Naive thymus-derived CD4-positive, alpha-beta T cell (primary cell): ENCODE measurements at regions not wholly inside any gene's neighbourhood (a gene's known extent, or its start where the extent isn't known, plus 50 kb on each side); places are given as distances from the start of the nearest gene placed in this dataset.

Experiments
- ATAC-seq: fragments of 150-1000 bp; cut with Tn5 transposase; 2 replicates; pipeline ENCODE4 v1.10.0; 2021; ENCODE audit warnings: mild to moderate bottlenecking, moderate library complexity
- CTCF ChIA-PET: fragments of 350-600 bp; sonication (Branson Sonifier 250); formaldehyde crosslinking; loops from one replicate; lab custom pipeline; 2021; ENCODE audit warnings: antibody characterized with exemption; lab: Charles Lee
- POLR2A ChIA-PET: fragments of 350-600 bp; sonication (Branson Sonifier 250); formaldehyde crosslinking; loops from one replicate; lab custom pipeline; 2021; ENCODE audit warnings: antibody characterized with exemption, inconsistent platforms; lab: Charles Lee
- DNase-seq, 9 donors: peaks; one replicate each; pipeline versions ENCODE4 v3.0.0 to v3.0.0-alpha.2; 2020 to 2022; ENCODE audit warnings: mixed read lengths in 1 of 9
- H3K27ac ChIP-seq: one replicate; pipeline ENCODE4 v1.7.0; 2013; ENCODE audit warnings: mild to moderate bottlenecking, low read depth, low read length, moderate library complexity
- H3K27me3 ChIP-seq, 2 donors: one replicate each; pipeline ENCODE4 v1.7.0; 2013; ENCODE audit warnings: low read length in 2 of 2, mild to moderate bottlenecking in 2 of 2, moderate library complexity in 2 of 2; ENCODE audit not compliant: control insufficient read depth in 2 of 2, insufficient read depth in 2 of 2
- H3K36me3 ChIP-seq, 3 experiments: 1 replicate in 2 of 3; 2 replicates in 1 of 3; pipeline ENCODE4 v1.7.0; 2013; ENCODE audit warnings: low read length in 3 of 3, mild to moderate bottlenecking in 3 of 3, moderate library complexity in 1 of 3; ENCODE audit not compliant: insufficient read depth in 3 of 3, control insufficient read depth in 2 of 3
- H3K4me1 ChIP-seq, 2 donors: one replicate each; pipeline ENCODE4 v1.7.0; 2013; ENCODE audit warnings: low read length in 2 of 2, mild to moderate bottlenecking in 2 of 2, moderate library complexity in 1 of 2; ENCODE audit not compliant: control insufficient read depth in 2 of 2, insufficient read depth in 2 of 2
- H3K4me3 ChIP-seq: 2 replicates; pipeline ENCODE4 v1.7.0; 2013; ENCODE audit warnings: mild to moderate bottlenecking, low read length
- H3K9me3 ChIP-seq, 3 experiments: 1 replicate in 2 of 3; 2 replicates in 1 of 3; pipeline ENCODE4 v1.7.0; 2013; ENCODE audit warnings: low read length in 3 of 3; ENCODE audit not compliant: control insufficient read depth in 2 of 3
- H3K27ac Mint-ChIP-seq, 9 donors: one replicate each; pipeline ENCODE4 v1.8.0; 2020 to 2022; ENCODE audit warnings: mixed read lengths in 9 of 9, mild to moderate bottlenecking in 8 of 9, moderate library complexity in 5 of 9, inconsistent platforms in 2 of 9
- H3K27me3 Mint-ChIP-seq, 5 donors: one replicate each; pipeline ENCODE4 v1.8.0; 2021 to 2022; ENCODE audit warnings: mixed read lengths in 5 of 5, mild to moderate bottlenecking in 1 of 5
- H3K36me3 Mint-ChIP-seq, 5 donors: one replicate each; pipeline ENCODE4 v1.8.0; 2020 to 2022; ENCODE audit warnings: mixed read lengths in 5 of 5, mild to moderate bottlenecking in 3 of 5, inconsistent platforms in 1 of 5
- H3K4me1 Mint-ChIP-seq, 7 donors: one replicate each; pipeline ENCODE4 v1.8.0; 2020 to 2022; ENCODE audit warnings: mixed read lengths in 7 of 7, mild to moderate bottlenecking in 3 of 7, inconsistent platforms in 1 of 7
- H3K4me3 Mint-ChIP-seq, 10 donors: one replicate each; pipeline ENCODE4 v1.8.0; 2020 to 2022; ENCODE audit warnings: mild to moderate bottlenecking in 10 of 10, mixed read lengths in 10 of 10, moderate library complexity in 6 of 10, inconsistent platforms in 2 of 10
- H3K9me3 Mint-ChIP-seq, 11 donors: one replicate each; pipeline ENCODE4 v1.8.0; 2020 to 2022; ENCODE audit warnings: mixed read lengths in 11 of 11, mild to moderate bottlenecking in 4 of 11, inconsistent platforms in 1 of 11, moderate library complexity in 1 of 11
- intact Hi-C, 2 donors: fragments of 100-400 bp; cut with micrococcal nuclease; formaldehyde crosslinking; loops; one replicate each; pipeline ENCODE4 v1.15.1; 2023

- no peak overlapping the region for H3K4me3 Mint-ChIP-seq
- no peaks in the 10 kb centered on the region for H3K4me1 Mint-ChIP-seq
- DNase-seq (no peak), ATAC-seq (no peak)
- peaks cover 0 to 5% (median 0%) of the 10 kb centered on the region in 5 donors for H3K27me3 Mint-ChIP-seq
- intact Hi-C loops = no loop called here
- no peak overlapping the region for H3K4me3 ChIP-seq
- H3K27me3 ChIP-seq = no peaks in the 10 kb centered on the region
- peaks cover 2 to 40% (median 8%) of the 10 kb centered on the region in 11 donors for H3K9me3 Mint-ChIP-seq
- no peaks in the 10 kb centered on the region for H3K36me3 ChIP-seq
- no peak overlapping the region for H3K27ac Mint-ChIP-seq
- peaks cover 0 to 3% (median 0%) of the 10 kb centered on the region in 5 donors for H3K36me3 Mint-ChIP-seq
- ChIA-PET CTCF (no interaction called here), POLR2A (no interaction called here)
- H3K9me3 ChIP-seq = no peaks in the 10 kb centered on the region
- no peak overlapping the region for H3K27ac ChIP-seq
- H3K4me1 ChIP-seq = no peaks in the 10 kb centered on the region
Measured at GRCh38 chr1:86296305-86297205, 99.6 kb downstream of the ODF2L start.

DNA sequence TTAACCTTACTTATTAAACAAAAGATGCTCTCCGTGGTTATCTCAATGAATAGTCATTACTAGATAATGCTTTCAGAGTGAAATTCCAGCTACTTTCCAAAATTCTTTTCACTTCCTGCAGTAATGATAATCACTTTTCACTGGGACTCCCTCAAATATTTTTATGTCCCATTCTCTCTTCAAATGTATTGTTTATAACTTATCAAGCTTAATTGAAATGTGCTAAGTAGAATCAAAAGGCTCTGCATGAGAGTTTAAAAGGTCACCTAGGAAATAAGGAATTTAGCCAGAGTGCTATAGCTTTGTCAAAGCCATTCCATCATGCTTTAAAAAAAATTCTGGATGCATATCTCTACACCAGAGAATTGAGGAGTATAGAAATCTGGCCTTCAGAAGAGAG, 106.4 kb downstream of the ODF2L start:
- no peak overlapping the region for H3K4me3 ChIP-seq
- no peaks in the 10 kb centered on the region for H3K4me1 ChIP-seq
- no peak for ATAC-seq
- H3K27me3 ChIP-seq = no peaks in the 10 kb centered on the region
- Mint-ChIP-seq H3K27ac (no peak overlapping the region), H3K9me3 (peaks cover 0 to 14% (median 2%) of the 10 kb centered on the region in 11 donors), H3K27me3 (no peaks in the 10 kb centered on the region), H3K36me3 (no peaks in the 10 kb centered on the region), H3K4me3 (no peak overlapping the region), H3K4me1 (no peaks in the 10 kb centered on the region)
- POLR2A ChIA-PET = no interaction called here
- H3K27ac ChIP-seq = no peak overlapping the region
- H3K36me3 ChIP-seq = no peaks in the 10 kb centered on the region
- CTCF ChIA-PET = no interaction called here
- intact Hi-C loops = no loop called here
- DNase-seq = no peak
- no peaks in the 10 kb centered on the region for H3K9me3 ChIP-seq

DNA sequence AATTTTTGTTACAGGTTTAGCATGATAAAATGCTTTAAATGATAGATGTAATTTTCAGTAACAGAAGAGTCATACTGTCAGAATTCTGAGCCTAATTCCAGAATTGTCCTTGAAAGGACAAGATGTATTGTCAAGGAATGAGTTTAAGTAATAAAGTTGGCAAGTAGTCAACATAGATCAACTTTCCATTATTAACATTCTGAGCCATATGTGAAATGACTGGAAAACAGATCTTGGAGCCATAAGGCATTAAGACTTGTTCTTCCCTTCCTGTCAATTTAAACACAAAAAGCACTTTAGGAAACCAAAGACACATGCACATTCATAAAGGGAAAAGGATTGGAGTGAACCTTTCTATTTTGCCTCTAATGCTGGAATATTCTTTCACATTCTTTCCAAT, 107.0 kb downstream of the ODF2L start:
- H3K27ac Mint-ChIP-seq = no peak overlapping the region
- H3K4me3 Mint-ChIP-seq = no peak overlapping the region
- no peak overlapping the region for H3K27ac ChIP-seq
- no peaks in the 10 kb centered on the region for H3K4me1 Mint-ChIP-seq
- H3K36me3 Mint-ChIP-seq = no peaks in the 10 kb centered on the region
- no peaks in the 10 kb centered on the region for H3K27me3 Mint-ChIP-seq
- no peaks in the 10 kb centered on the region for H3K36me3 ChIP-seq
- no peak for ATAC-seq
- no peaks in the 10 kb centered on the region for H3K4me1 ChIP-seq
- POLR2A ChIA-PET = no interaction called here
- no peaks in the 10 kb centered on the region for H3K27me3 ChIP-seq
- H3K9me3 Mint-ChIP-seq = peaks cover 0 to 14% (median 2%) of the 10 kb centered on the region in 11 donors
- CTCF ChIA-PET = no interaction called here
- no peak overlapping the region for H3K4me3 ChIP-seq
- no peaks in the 10 kb centered on the region for H3K9me3 ChIP-seq
- intact Hi-C loops = no loop called here
- DNase-seq = no peak

GRCh38 chr1:86288586-86289147, 107.5 kb downstream of the ODF2L start:
- ChIA-PET POLR2A (no interaction called here), CTCF (no interaction called here)
- no peaks in the 10 kb centered on the region for H3K4me1 Mint-ChIP-seq
- peaks cover 0 to 14% (median 2%) of the 10 kb centered on the region in 11 donors for H3K9me3 Mint-ChIP-seq
- H3K4me3 ChIP-seq = no peak overlapping the region
- no peaks in the 10 kb centered on the region for H3K4me1 ChIP-seq
- no peak overlapping the region for H3K4me3 Mint-ChIP-seq
- no peaks in the 10 kb centered on the region for H3K27me3 ChIP-seq
- no peaks in the 10 kb centered on the region for H3K36me3 ChIP-seq
- DNase-seq (no peak), ATAC-seq (no peak)
- no peaks in the 10 kb centered on the region for H3K27me3 Mint-ChIP-seq
- H3K27ac ChIP-seq = no peak overlapping the region
- no peak overlapping the region for H3K27ac Mint-ChIP-seq
- no peaks in the 10 kb centered on the region for H3K9me3 ChIP-seq
- no peaks in the 10 kb centered on the region for H3K36me3 Mint-ChIP-seq
- intact Hi-C loops = no loop called here

DNA sequence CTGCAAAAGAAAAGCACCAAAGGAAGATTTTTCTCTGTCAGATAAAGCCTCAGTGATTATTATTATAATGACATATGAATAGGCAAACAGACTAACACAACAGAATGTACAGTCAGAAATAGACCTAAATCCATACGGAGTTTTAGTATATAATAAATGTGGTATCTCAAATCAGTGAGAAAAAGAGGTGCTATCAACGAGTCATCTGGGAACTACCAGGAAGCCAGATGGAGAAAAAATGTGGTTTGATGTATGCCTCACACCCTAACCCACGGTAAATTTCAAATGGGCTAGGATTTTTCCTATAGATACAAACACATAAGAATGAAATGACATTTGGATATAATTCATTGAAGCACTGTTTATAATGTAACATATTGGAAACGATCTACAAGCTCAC, 110.3 kb downstream of the ODF2L start:
- CTCF ChIA-PET = no interaction called here
- no peak for DNase-seq
- H3K27me3 Mint-ChIP-seq = peaks cover 0 to 3% (median 0%) of the 10 kb centered on the region in 5 donors

GRCh38 chr1:86282611-86283010, 113.5 kb downstream of the ODF2L start:
- POLR2A ChIA-PET = no interaction called here
- H3K9me3 Mint-ChIP-seq = peaks cover 0 to 8% (median 0%) of the 10 kb centered on the region in 11 donors
- Histone ChIP-seq H3K9me3 (no peaks in the 10 kb centered on the region), H3K36me3 (no peaks in the 10 kb centered on the region), H3K27me3 (no peaks in the 10 kb centered on the region), H3K4me3 (no peak overlapping the region), H3K27ac (no peak overlapping the region), H3K4me1 (no peaks in the 10 kb centered on the region)
- no peak overlapping the region for H3K27ac Mint-ChIP-seq
- CTCF ChIA-PET = no interaction called here
- intact Hi-C loops = no loop called here
- DNase-seq (no peak), ATAC-seq (no peak)
- no peaks in the 10 kb centered on the region for H3K36me3 Mint-ChIP-seq
- peaks cover 0 to 4% (median 0%) of the 10 kb centered on the region in 5 donors for H3K27me3 Mint-ChIP-seq
- no peaks in the 10 kb centered on the region for H3K4me1 Mint-ChIP-seq
- no peak overlapping the region for H3K4me3 Mint-ChIP-seq

More for the DNA sequence above, 110.3 kb downstream of the ODF2L start:
- intact Hi-C loops = no loop called here
- no peak for ATAC-seq
- POLR2A ChIA-PET = no interaction called here
- Mint-ChIP-seq H3K4me3 (no peak overlapping the region), H3K36me3 (no peaks in the 10 kb centered on the region), H3K4me1 (no peaks in the 10 kb centered on the region), H3K9me3 (peaks cover 0 to 8% (median 0%) of the 10 kb centered on the region in 11 donors), H3K27ac (no peak overlapping the region)
- H3K4me3 ChIP-seq = no peak overlapping the region
- H3K9me3 ChIP-seq = no peaks in the 10 kb centered on the region
- no peak overlapping the region for H3K27ac ChIP-seq
- H3K27me3 ChIP-seq = no peaks in the 10 kb centered on the region
- no peaks in the 10 kb centered on the region for H3K36me3 ChIP-seq
- H3K4me1 ChIP-seq = no peaks in the 10 kb centered on the region
